ENCODE measurements at regions not wholly inside any gene's neighbourhood (a gene's known extent, or its start where the extent isn't known, plus 50 kb on each side); places are given as distances from the start of the nearest gene placed in this dataset.

DNA sequence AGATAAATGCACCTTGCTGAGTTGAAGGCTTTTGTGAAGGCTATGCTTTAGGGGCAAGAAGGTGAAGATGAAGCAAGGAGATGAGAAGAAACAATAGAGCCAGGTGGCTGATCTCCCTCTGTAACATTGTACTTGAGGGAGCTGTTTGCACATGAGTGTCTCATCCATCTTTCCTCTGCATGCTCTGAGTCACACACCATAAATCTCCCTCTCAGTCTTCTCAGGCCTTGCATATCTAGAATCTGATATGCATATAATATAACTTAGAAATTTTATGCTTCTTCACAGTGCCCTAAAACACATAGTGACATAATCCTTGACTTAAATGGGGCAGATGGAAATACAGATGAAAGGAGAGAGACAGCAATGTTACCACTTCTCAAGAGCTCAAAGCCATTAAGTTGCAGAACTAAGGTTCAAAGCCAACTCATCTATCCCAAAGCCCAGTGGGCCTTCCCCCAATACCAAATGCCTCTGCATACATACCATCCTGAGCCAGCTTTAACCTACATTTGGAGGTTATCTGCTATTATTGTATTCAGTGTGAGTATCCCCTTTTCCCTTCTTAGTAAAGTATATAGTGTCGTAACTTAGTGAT is 62.4 kb upstream of the STXBP5 start:
- Mint-ChIP-seq H3K27me3 (no peaks in the 10 kb centered on the region), H3K4me3 (no peak overlapping the region), H3K9me3 (no peaks in the 10 kb centered on the region), H3K36me3 (no peaks in the 10 kb centered on the region), H3K4me1 (no peaks in the 10 kb centered on the region), H3K27ac (no peak overlapping the region)
- DNase-seq (ENCODE audit: low spot score in 2 of 2) (no peak), ATAC-seq (ENCODE audit: low read depth) (no peak)

DNA sequence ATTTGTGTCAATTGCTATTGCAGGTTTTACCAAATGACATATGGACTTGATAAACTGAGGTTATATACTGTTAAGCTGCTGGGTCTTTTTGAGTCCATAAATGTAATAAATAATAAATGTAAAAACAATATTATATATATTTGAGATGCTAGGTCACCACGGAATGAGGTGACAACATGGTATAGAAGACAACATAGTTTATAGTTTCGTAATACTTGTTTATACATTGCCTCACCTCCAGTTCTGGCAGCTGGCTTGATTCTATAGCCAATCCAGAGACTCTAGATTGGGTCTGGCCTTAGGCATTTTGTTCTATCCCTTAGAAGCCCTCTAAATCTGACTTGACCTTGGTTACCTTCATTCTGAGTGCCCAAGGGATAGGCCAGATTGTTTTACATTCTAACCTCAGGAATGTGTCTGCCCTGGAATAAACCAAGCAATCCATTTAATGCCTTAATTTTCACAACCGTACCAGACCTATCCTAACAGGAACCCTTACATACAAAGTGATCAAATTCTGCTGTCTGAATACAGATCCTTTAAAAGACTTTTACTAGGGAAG is 61.5 kb upstream of the STXBP5 start:
- ATAC-seq (ENCODE audit: low read depth) = no peak
- Mint-ChIP-seq H3K27me3 (no peaks in the 10 kb centered on the region), H3K4me3 (no peak overlapping the region), H3K4me1 (no peaks in the 10 kb centered on the region), H3K9me3 (no peaks in the 10 kb centered on the region), H3K27ac (no peak overlapping the region), H3K36me3 (no peaks in the 10 kb centered on the region)
- DNase-seq (ENCODE audit: low spot score in 2 of 2) = no peak

DNA sequence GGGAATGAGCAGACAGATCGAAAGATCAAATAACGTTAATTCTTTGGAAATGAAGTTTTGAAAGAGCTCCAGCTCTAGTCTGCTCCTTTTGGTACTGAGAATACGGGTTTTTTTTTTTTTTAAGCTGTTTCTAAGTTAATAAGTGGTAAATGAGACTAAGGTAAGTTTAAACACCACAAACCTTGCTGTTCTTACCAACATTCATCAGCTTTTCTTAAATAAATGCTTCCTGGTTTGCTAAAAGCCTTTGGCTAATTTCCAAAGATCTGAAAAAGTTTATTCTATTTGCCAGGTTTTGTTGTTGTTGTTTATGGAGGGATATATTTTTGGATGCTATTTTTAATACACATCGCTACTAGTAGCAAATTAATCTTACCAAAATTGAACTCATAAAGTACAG is 55.1 kb upstream of the STXBP5 start:
- DNase-seq (ENCODE audit: low spot score in 2 of 2) = no peak
- no peaks in the 10 kb centered on the region for H3K36me3 Mint-ChIP-seq
- no peaks in the 10 kb centered on the region for H3K9me3 Mint-ChIP-seq
- no peak overlapping the region for H3K4me3 Mint-ChIP-seq
- H3K27ac Mint-ChIP-seq = no peak overlapping the region
- H3K27me3 Mint-ChIP-seq = peaks cover 11% of the 10 kb centered on the region
- ATAC-seq (ENCODE audit: low read depth) = no peak
- no peaks in the 10 kb centered on the region for H3K4me1 Mint-ChIP-seq

GRCh38 chr6:147149826-147150225 is 54.4 kb upstream of the STXBP5 start:
- no peak overlapping the region for H3K27ac Mint-ChIP-seq
- H3K36me3 Mint-ChIP-seq = no peaks in the 10 kb centered on the region
- H3K4me3 Mint-ChIP-seq = no peak overlapping the region
- H3K27me3 Mint-ChIP-seq = peaks cover 13% of the 10 kb centered on the region
- DNase-seq (ENCODE audit: low spot score in 2 of 2) (no peak), ATAC-seq (ENCODE audit: low read depth) (no peak)
- H3K9me3 Mint-ChIP-seq = no peaks in the 10 kb centered on the region
- H3K4me1 Mint-ChIP-seq = no peaks in the 10 kb centered on the region

GRCh38 chr6:147150293-147150692 is 53.9 kb upstream of the STXBP5 start:
- no peaks in the 10 kb centered on the region for H3K36me3 Mint-ChIP-seq
- H3K27ac Mint-ChIP-seq = no peak overlapping the region
- peaks cover 13% of the 10 kb centered on the region for H3K27me3 Mint-ChIP-seq
- H3K4me1 Mint-ChIP-seq = no peaks in the 10 kb centered on the region
- DNase-seq (ENCODE audit: low spot score in 2 of 2) = no peak
- H3K4me3 Mint-ChIP-seq = no peak overlapping the region
- ATAC-seq (ENCODE audit: low read depth) = no peak
- no peaks in the 10 kb centered on the region for H3K9me3 Mint-ChIP-seq

Data from memory B cell (primary cell).